ENCODE measurements at regions not wholly inside any gene's neighbourhood (a gene's known extent, or its start where the extent isn't known, plus 50 kb on each side); places are given as distances from the start of the nearest gene placed in this dataset.

- BruUV-seq (replicated peaks) = no TSS peak
- H3K4me3 ChIP-seq (ENCODE audit: low read depth in 2 of 2, low read length in 2 of 2) = no peak overlapping the region
- ChIA-PET CTCF (no interaction called here), POLR2A (no interaction called here)
- in situ Hi-C loops (cut with HindIII; ENCODE audit: low pct_unique_long_range_greater_than_20kb, low sequenced_read_pairs) = no loop called here
- intact Hi-C loops (cut with micrococcal nuclease; ENCODE audit: unreplicated experiment) = no loop called here
- no peak overlapping the region for H3K27ac ChIP-seq (ENCODE audit: low read length)
- no peaks in the 10 kb centered on the region for H3K9me3 ChIP-seq (ENCODE audit: control insufficient read depth, insufficient read depth, low read depth, low read length)
- DNase-seq (ENCODE audit: low read depth, low spot score) (no peak), ATAC-seq (no peak)
- H3K4me1 ChIP-seq (ENCODE audit: control insufficient read depth, insufficient read depth, low read length) = no peaks in the 10 kb centered on the region
- H3K27me3 ChIP-seq (ENCODE audit: control insufficient read depth, insufficient read depth, low read length) = no peaks in the 10 kb centered on the region
- TF ChIP-seq CTCF (IDR thresholded peaks at IDR 0.05) = no peak
- no peak for TF ChIP-seq SIN3A (IDR thresholded peaks at IDR 0.05; ENCODE audit: borderline replicate concordance, insufficient read depth, low read depth, low read length)
- TF ChIP-seq REST (IDR thresholded peaks at IDR 0.05; ENCODE audit: insufficient read depth in 1 of 2, low read depth in 2 of 2, low read length in 1 of 2) = no peak
- no peak for TF ChIP-seq TCF7L2 (IDR thresholded peaks at IDR 0.05; ENCODE audit: low read depth, low read length)
- TF ChIP-seq POLR2AphosphoS5 (IDR thresholded peaks at IDR 0.05; ENCODE audit: low read depth, low read length) = no peak
- H3K36me3 ChIP-seq (ENCODE audit: control insufficient read depth, insufficient read depth, low read length) = no peaks in the 10 kb centered on the region
Measured at GRCh38 chr9:8206720-8207119, 407.1 kb upstream of the DMAC1 start.

- Histone ChIP-seq H3K36me3 (ENCODE audit: control insufficient read depth, insufficient read depth, low read length) (no peaks in the 10 kb centered on the region), H3K27me3 (ENCODE audit: control insufficient read depth, insufficient read depth, low read length) (no peaks in the 10 kb centered on the region), H3K9me3 (ENCODE audit: control insufficient read depth, insufficient read depth, low read depth, low read length) (no peaks in the 10 kb centered on the region), H3K4me3 (ENCODE audit: low read depth in 2 of 2, low read length in 2 of 2) (no peak overlapping the region), H3K4me1 (ENCODE audit: control insufficient read depth, insufficient read depth, low read length) (no peaks in the 10 kb centered on the region), H3K27ac (ENCODE audit: low read length) (no peak overlapping the region)
- POLR2A ChIA-PET = no interaction called here
- in situ Hi-C loops (cut with HindIII; ENCODE audit: low pct_unique_long_range_greater_than_20kb, low sequenced_read_pairs) = no loop called here
- DNase-seq (ENCODE audit: low read depth, low spot score) = no peak
- intact Hi-C loops (cut with micrococcal nuclease; ENCODE audit: unreplicated experiment) = no loop called here
- BruUV-seq (replicated peaks) = no TSS peak
- no peak for TF ChIP-seq CTCF (IDR thresholded peaks at IDR 0.05)
- TF ChIP-seq POLR2AphosphoS5 (IDR thresholded peaks at IDR 0.05; ENCODE audit: low read depth, low read length) = no peak
- no peak for TF ChIP-seq SIN3A (IDR thresholded peaks at IDR 0.05; ENCODE audit: borderline replicate concordance, insufficient read depth, low read depth, low read length)
- no peak for TF ChIP-seq TCF7L2 (IDR thresholded peaks at IDR 0.05; ENCODE audit: low read depth, low read length)
- TF ChIP-seq REST (IDR thresholded peaks at IDR 0.05; ENCODE audit: insufficient read depth in 1 of 2, low read depth in 2 of 2, low read length in 1 of 2) = no peak
- CTCF ChIA-PET = no interaction called here
- ATAC-seq = no peak
Measured at GRCh38 chr9:8205576-8205975, 406.0 kb upstream of the DMAC1 start.

Data from Panc1 (cell line).